Adipocyte (in vitro differentiated cells): ENCODE measurements at regions not wholly inside any gene's neighbourhood (a gene's known extent, or its start where the extent isn't known, plus 50 kb on each side); places are given as distances from the start of the nearest gene placed in this dataset.

Experiments used
- DNase-seq: peaks from one replicate; pipeline ENCODE4 v3.0.0-alpha.2; 2015; ENCODE audit warnings: low read depth
- H3K27me3 ChIP-seq: replicated peaks from 2 replicates; pipeline ENCODE4 v1.7.0; 2013; ENCODE audit warnings: mild to moderate bottlenecking, low read length, moderate library complexity; ENCODE audit not compliant: control insufficient read depth, insufficient read depth
- H3K36me3 ChIP-seq: 2 replicates; pipeline ENCODE4 v1.7.0; 2013; ENCODE audit warnings: low read length, mild to moderate bottlenecking, moderate library complexity; ENCODE audit not compliant: control insufficient read depth, insufficient read depth, severe bottlenecking
- H3K4me1 ChIP-seq: 2 replicates; pipeline ENCODE4 v1.7.0; 2013; ENCODE audit warnings: mild to moderate bottlenecking, low read length, moderate library complexity; ENCODE audit not compliant: control insufficient read depth, insufficient read depth
- H3K4me3 ChIP-seq: 2 replicates; pipeline ENCODE4 v1.7.0; 2013; ENCODE audit warnings: mild to moderate bottlenecking, low read length, moderate library complexity
- H3K9ac ChIP-seq: 2 replicates; pipeline ENCODE4 v1.7.0; 2013; ENCODE audit warnings: mild to moderate bottlenecking, low read length, moderate library complexity
- H3K9me3 ChIP-seq: 2 replicates; pipeline ENCODE4 v1.7.0; 2013; ENCODE audit warnings: mild to moderate bottlenecking, low read length, moderate library complexity; ENCODE audit not compliant: control insufficient read depth

DNA sequence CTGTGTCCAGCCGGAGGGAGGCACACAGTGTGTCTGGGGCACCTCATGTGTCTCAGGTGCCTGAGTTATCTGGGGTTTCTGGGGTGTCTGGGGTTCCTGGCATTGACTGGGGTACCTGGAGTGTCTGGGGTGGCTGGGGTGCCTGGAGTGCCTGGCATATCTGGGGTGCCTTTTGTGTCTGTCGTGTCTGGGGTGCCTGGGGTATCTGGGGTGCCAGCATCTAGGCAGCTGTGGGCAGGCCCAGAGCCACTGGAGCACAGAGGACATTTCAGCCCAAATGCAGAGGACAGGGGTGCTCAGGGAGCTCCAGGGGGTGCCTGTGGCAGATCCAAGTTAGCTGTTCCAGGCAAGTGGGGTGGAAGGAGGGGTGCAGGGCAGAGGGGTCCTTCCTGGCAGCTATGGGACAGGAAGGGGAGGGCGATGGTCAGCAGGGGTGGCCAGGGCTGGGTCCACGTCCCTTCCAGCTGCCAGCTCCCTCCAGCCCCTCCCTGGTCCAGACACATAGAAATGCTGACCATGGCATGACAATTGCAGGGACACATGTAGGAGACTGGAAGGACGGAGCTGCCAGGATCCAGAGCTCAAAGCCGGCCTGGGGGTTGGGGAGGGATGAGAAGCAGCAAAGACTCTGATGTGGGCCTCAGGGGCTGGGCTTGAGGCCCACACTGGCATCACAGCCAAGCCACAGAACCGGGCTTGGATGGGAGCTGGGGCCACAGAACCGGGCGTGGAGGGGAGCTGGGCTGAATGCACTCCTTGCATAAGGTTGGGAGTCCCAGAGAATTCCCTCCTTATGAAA, 133.0 kb downstream of the BRD1 start:
- peaks cover 18% of the 10 kb centered on the region for H3K9me3 ChIP-seq
- H3K27me3 ChIP-seq = no peaks in the 10 kb centered on the region
- DNase-seq = no peak
- H3K4me3 ChIP-seq = no peak overlapping the region
- no peaks in the 10 kb centered on the region for H3K4me1 ChIP-seq
- H3K9ac ChIP-seq = no peak overlapping the region
- no peaks in the 10 kb centered on the region for H3K36me3 ChIP-seq

DNA sequence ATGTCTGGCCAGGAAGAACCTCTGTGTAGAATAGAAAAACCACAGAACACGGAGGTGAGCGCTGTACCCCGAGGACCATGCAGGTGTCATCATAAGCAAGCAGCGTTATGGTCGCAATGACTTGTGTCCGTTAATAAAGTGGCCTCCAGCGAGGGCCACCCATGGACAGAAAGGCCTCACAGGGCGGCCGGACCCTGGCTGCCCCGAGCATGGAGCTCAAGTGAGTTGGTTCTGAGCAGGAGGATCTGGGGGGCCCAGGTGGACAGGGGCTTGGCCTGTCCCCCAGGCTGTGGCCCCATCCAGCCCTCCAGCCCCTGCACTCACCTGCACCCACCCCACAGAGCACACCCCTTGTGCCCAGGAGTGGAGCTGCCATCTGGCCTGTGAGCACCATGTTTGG, 133.8 kb downstream of the BRD1 start:
- Histone ChIP-seq H3K4me1 (no peaks in the 10 kb centered on the region), H3K4me3 (no peak overlapping the region), H3K36me3 (no peaks in the 10 kb centered on the region), H3K9me3 (peaks cover 18% of the 10 kb centered on the region), H3K27me3 (no peaks in the 10 kb centered on the region), H3K9ac (no peak overlapping the region)
- no peak for DNase-seq

DNA sequence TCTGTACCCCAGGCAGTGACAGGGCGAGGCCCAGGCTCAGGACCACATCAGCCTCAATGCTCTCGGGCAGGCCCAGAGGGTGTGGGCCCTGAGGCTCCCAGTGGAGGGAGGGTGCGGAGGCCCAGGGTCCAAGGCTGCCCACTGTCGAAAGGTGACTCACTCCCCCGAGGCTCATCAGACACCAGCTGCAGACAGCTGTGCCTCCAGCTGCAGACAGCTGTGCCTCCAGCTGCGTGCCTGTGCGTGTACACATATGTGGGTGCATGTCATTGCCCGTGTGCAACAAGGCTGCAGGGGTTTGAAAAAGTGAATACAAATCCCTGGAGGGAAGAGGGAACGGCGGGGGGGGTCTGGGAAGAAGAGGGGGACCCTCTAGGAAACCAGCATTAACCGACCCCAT, 134.3 kb downstream of the BRD1 start:
- H3K9ac ChIP-seq = no peak overlapping the region
- no peaks in the 10 kb centered on the region for H3K4me1 ChIP-seq
- no peaks in the 10 kb centered on the region for H3K27me3 ChIP-seq
- H3K9me3 ChIP-seq = peaks cover 18% of the 10 kb centered on the region
- DNase-seq = no peak
- no peak overlapping the region for H3K4me3 ChIP-seq
- no peaks in the 10 kb centered on the region for H3K36me3 ChIP-seq

DNA sequence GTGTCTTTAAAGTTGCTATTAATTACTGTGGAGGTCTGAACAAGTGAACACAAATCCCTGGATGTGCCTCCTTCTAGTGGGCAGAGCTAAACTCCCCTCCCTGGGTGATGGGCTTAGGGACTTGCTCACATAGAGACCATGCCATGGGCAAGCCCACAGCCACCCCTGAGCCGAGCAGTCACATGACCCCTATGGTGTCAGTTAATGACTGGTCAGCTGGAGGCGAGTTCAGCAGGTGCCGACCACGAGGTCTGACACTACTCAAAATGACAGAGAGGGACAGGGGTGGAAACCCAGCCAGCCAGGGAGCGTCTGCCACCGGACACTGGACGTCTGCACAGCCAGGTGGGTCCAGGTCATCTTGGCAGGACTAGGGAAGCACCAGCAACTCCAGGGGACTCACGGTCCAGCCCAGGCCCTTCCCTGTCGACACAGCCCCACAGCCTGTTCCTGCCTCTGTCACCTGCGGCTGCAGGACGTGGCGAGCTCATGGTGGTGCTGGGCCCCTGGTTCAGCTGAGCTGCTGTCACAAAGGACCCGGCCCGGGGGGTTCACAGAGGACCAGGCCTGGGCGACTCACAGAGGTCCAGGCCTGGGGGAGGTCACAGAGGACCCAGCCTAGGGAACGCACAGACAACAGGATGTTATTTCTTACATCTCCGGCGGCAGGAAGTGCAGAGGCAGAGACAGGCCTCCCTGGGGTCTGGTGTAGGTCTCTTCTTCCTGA, 135.0 kb downstream of the BRD1 start:
- no peak overlapping the region for H3K4me3 ChIP-seq
- no peak overlapping the region for H3K9ac ChIP-seq
- H3K4me1 ChIP-seq = no peaks in the 10 kb centered on the region
- no peaks in the 10 kb centered on the region for H3K36me3 ChIP-seq
- DNase-seq = no peak
- no peaks in the 10 kb centered on the region for H3K27me3 ChIP-seq
- H3K9me3 ChIP-seq = peaks cover 18% of the 10 kb centered on the region

DNA sequence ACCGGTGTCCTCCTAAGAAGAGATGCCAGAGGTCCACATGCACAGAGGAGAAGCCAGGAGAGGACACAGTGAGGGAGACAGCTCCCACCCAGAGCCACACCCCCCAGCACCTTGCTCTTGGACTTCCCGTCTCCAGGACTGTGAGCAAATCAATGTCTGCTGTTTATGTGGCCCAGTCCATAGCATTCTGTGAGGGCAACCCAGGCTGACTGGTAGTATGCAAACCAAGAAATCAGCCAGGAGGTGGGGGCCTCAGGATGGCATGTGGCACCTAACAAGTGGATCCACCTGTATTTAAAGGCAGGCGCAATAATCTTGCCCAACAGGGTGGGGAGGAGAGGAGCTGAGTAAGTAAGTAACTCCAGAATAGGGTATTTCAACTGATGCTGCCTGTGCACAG, 136.4 kb downstream of the BRD1 start:
- no peaks in the 10 kb centered on the region for H3K36me3 ChIP-seq
- H3K27me3 ChIP-seq = no peaks in the 10 kb centered on the region
- H3K4me3 ChIP-seq = no peak overlapping the region
- DNase-seq = no peak
- no peak overlapping the region for H3K9ac ChIP-seq
- peaks cover 7% of the 10 kb centered on the region for H3K9me3 ChIP-seq
- H3K4me1 ChIP-seq = no peaks in the 10 kb centered on the region

DNA sequence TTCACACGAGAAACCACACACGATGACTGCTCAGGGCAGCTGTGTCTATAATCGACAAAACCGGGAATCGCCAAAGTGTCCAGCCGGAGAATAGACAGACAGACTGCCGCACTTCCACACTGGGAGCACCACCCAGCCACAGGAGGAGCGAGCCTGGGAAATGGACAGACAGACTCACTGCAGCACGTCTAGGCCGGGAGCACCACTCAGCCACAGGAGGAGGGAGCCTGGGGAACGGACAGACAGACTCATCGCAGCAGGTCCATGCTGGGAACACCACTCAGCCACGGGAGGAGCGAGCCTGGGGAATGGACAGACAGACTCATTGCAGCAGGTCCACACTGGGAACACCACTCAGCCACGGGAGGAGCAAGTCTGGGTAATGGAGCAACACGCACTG, 137.2 kb downstream of the BRD1 start:
- Histone ChIP-seq H3K4me1 (no peaks in the 10 kb centered on the region), H3K9ac (no peak overlapping the region), H3K9me3 (peaks cover 7% of the 10 kb centered on the region), H3K27me3 (no peaks in the 10 kb centered on the region), H3K4me3 (no peak overlapping the region), H3K36me3 (no peaks in the 10 kb centered on the region)
- DNase-seq = no peak

DNA sequence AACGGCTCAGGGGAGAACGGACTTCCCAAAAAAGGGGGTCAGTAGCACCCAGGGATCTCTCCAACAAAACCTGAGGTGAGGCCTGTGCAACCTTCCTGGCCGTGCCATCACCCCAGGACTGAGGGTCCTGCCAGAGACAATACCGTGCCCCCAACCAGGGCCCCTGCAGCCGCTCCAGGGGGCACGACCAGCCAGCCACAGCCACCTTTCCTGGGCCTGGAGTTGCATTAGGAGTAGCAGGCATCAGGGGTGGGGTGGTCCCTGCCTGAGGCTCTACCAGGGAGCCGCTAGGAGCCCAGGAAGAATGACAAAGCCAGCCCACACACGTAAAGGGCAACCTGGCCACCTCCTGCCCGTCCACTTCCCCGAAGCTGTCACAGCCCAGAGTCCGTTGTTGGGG, 137.8 kb downstream of the BRD1 start:
- no peaks in the 10 kb centered on the region for H3K36me3 ChIP-seq
- no peak overlapping the region for H3K4me3 ChIP-seq
- H3K27me3 ChIP-seq = no peaks in the 10 kb centered on the region
- no peaks in the 10 kb centered on the region for H3K4me1 ChIP-seq
- no peak for DNase-seq
- no peak overlapping the region for H3K9ac ChIP-seq
- H3K9me3 ChIP-seq = peaks cover 7% of the 10 kb centered on the region

DNA sequence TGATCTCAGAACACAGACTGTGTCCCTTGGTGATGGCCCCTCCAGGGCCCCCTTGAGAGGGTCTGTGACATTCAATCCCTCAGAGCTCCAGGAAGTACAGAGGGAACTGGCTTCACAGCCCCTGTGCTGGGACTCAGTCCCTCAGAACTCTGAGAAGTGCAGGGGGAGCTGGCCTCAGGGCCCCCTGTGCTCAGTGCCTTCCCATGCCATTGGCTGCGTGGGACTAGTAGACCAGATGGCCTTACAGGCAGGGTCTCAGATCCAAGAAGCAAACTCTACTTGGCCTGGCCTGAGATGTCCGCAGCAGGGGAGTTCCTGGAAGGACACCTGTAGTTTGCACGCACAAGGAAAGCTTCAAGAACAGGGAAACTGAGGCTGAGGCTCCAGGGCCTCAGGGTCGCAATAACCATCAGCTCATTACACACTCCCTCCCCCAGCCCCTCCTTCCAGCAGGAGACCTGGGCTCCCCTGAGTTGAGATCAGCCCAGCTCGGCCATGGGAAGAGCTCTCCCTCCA, 138.4 kb downstream of the BRD1 start:
- Histone ChIP-seq H3K9me3 (peaks cover 7% of the 10 kb centered on the region), H3K4me1 (no peaks in the 10 kb centered on the region), H3K27me3 (no peaks in the 10 kb centered on the region), H3K36me3 (no peaks in the 10 kb centered on the region), H3K4me3 (no peak overlapping the region), H3K9ac (no peak overlapping the region)
- no peak for DNase-seq

DNA sequence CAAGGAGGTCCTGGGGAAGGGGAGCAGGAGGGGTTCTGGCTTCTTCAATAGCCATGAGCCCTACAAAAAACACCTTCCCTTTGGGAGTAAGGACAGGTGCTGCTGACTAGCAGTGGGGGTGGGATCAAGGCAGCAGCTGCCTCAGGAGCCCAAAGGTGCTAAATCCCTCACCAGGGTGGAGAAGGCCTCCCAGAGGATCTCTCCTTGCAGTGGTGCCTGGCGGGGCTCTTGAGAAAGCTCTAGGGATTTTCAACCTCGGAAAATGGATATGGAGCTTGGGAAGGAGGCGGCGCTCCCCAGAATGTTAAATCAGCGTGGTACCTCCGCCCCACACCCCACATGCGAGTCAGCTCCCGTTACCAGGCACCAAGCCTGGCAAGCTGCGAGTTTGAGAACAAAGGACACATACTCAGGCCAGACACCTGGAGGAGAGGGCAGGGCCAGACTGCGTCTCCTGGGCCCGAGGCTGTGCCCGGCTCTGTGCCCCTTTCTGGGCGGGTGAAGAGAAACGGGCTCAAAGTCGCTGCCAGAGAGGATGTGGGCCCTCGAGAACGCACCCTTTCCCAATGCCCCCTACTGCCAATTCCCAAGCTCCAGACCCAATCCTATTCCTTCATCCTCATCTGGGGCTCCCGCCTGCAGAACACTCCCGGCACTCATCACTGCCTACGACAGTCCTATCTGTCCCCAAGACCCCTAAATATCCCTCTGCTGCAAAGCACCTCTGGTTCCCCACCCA, 139.0 kb downstream of the BRD1 start:
- Histone ChIP-seq H3K27me3 (no peaks in the 10 kb centered on the region), H3K36me3 (no peaks in the 10 kb centered on the region), H3K4me1 (no peaks in the 10 kb centered on the region), H3K9me3 (peaks cover 7% of the 10 kb centered on the region), H3K9ac (no peak overlapping the region), H3K4me3 (no peak overlapping the region)
- no peak for DNase-seq

DNA sequence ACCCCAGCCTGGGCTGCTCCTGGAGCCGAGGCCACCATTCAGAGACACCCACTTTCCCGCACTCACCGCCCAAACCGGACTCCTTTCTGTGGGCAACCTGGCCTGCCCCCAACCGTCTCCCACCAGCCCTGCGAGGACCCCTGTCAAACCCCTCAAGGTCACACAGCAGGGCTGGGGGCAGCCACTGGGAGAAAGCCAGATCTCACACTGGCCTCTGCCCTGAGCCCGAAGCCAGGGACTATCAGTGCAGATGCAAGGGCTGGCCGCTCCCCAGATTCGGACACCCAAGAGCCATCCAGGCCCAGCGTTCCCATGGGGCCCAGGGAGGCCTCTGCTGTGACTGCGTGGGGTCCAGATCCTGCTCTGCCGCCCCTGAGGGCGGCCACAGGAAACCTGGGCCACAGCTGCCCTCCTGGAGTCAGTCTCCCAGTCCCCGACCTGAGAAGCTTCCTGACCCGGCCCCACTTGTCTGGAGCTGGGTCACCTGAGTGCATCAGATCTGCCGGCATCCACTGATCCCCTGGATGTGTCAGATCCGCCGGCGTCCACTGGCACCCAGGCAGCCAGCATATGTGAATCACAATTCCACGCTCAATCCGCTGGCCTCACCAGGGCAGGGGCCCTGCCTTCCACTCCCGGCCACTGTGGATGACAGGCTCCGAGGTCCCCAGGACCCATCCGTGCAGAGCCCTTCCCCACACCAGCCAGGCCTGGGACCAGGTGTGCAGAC, 139.7 kb downstream of the BRD1 start:
- Histone ChIP-seq H3K36me3 (no peaks in the 10 kb centered on the region), H3K27me3 (no peaks in the 10 kb centered on the region), H3K4me3 (no peak overlapping the region), H3K9ac (no peak overlapping the region), H3K9me3 (peaks cover 7% of the 10 kb centered on the region), H3K4me1 (no peaks in the 10 kb centered on the region)
- DNase-seq = no peak

DNA sequence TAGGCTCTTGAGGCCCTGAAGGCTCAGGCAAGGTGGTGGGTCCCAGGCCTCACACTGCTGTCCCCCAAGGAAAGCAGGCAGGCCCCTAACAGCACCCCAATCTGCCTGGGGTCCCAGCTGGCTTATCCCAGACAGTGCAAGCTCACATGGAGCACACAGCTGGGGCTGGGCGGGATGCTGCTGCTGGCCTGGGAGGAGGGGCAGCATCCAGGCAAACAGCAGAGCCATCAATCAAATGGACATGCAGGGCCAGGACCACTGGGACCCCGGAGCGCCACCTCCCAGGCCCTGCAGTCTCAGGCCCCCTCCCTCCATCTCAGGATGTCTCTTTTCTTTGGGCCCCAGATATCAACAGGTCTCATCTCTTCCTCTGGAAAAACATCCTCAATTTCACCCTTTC, 140.3 kb downstream of the BRD1 start:
- DNase-seq = no peak
- H3K9ac ChIP-seq = no peak overlapping the region

More for the DNA sequence above, 140.3 kb downstream of the BRD1 start:
- Histone ChIP-seq H3K27me3 (no peaks in the 10 kb centered on the region), H3K4me3 (no peak overlapping the region), H3K9me3 (peaks cover 7% of the 10 kb centered on the region), H3K36me3 (no peaks in the 10 kb centered on the region), H3K4me1 (no peaks in the 10 kb centered on the region)
